DND-41 (cell line): ENCODE measurements at regions not wholly inside any gene's neighbourhood (a gene's known extent, or its start where the extent isn't known, plus 50 kb on each side); places are given as distances from the start of the nearest gene placed in this dataset.
"Not testable (repeated sequence)": the region's sequence is repeated elsewhere in the genome, so short reads cannot be mapped to it uniquely, and the experiment has no call there.

Experiments
- ATAC-seq: fragments of 200-7000 bp; cut with Tn5 transposase; 3 replicates; pipeline ENCODE4 v1.9.1; 2021; ENCODE audit warnings: low read depth; ENCODE audit not compliant: insufficient read depth
- DNase-seq: peaks from one replicate; pipeline ENCODE4 v3.0.0-alpha.2; 2020
- H2AFZ ChIP-seq: 2 replicates; pipeline ENCODE4 v1.6.0; 2012; ENCODE audit warnings: low read depth, low read length
- H3K27ac ChIP-seq: 2 replicates; pipeline ENCODE4 v1.5.1; 2012; ENCODE audit warnings: low read length, inconsistent platforms
- H3K27me3 ChIP-seq: fragments of 200-600 bp; sonication (generic); 2 replicates; pipeline ENCODE4 v1.6.0; 2012; ENCODE audit warnings: low read length, mild to moderate bottlenecking, inconsistent platforms; ENCODE audit not compliant: insufficient read depth, poor library complexity
- H3K36me3 ChIP-seq: 2 replicates; pipeline ENCODE4 v1.5.1; 2012; ENCODE audit warnings: low read length, inconsistent platforms; ENCODE audit not compliant: insufficient read depth
- H3K4me1 ChIP-seq: 2 replicates; pipeline ENCODE4 v1.5.1; 2012; ENCODE audit warnings: mild to moderate bottlenecking, low read length; ENCODE audit not compliant: insufficient read depth
- H3K4me2 ChIP-seq: 2 replicates; pipeline ENCODE4 v1.6.0; 2012; ENCODE audit warnings: mild to moderate bottlenecking, moderate library complexity, low read length, inconsistent platforms; ENCODE audit not compliant: insufficient read depth
- H3K4me3 ChIP-seq, 2 experiments: fragments of 200-600 bp in 1 of 2; shearing (Covaris generic) in 1 of 2; 2 replicates each; pipeline ENCODE4 v1.5.1; 2012 to 2016; ENCODE audit warnings: inconsistent platforms in 2 of 2, low read length in 2 of 2, mild to moderate bottlenecking in 2 of 2, low read depth in 1 of 2, moderate library complexity in 1 of 2
- H3K79me2 ChIP-seq: 2 replicates; pipeline ENCODE4 v1.6.0; 2012; ENCODE audit warnings: low read length, inconsistent platforms; ENCODE audit not compliant: insufficient read depth
- H3K9ac ChIP-seq: 2 replicates; pipeline ENCODE4 v1.6.0; 2012; ENCODE audit warnings: low read depth, mild to moderate bottlenecking, inconsistent platforms, low read length, moderate library complexity
- H3K9me3 ChIP-seq: 2 replicates; pipeline ENCODE4 v1.5.1; 2012; ENCODE audit warnings: low read length, moderate library complexity, mild to moderate bottlenecking, inconsistent platforms; ENCODE audit not compliant: insufficient read depth, severe bottlenecking
- H4K20me1 ChIP-seq: 2 replicates; pipeline ENCODE4 v1.6.0; 2012; ENCODE audit warnings: low read length; ENCODE audit not compliant: insufficient read depth
- CTCF ChIP-seq: IDR thresholded peaks from 2 replicates; pipeline ENCODE4 v1.5.1; 2012; ENCODE audit warnings: borderline replicate concordance, low read length, moderate library complexity, mild to moderate bottlenecking; ENCODE audit not compliant: poor library complexity, severe bottlenecking; ENCODE audit errors: extremely low read depth
- EZH2 ChIP-seq: IDR thresholded peaks from 3 replicates; pipeline ENCODE4 v1.6.1; 2012; ENCODE audit warnings: borderline replicate concordance, low read depth, mild to moderate bottlenecking, moderate library complexity, low read length, inconsistent platforms; ENCODE audit not compliant: severe bottlenecking

- no peaks in the 10 kb centered on the region for H3K79me2 ChIP-seq
- no peak for ATAC-seq
- H3K9me3 ChIP-seq: no peaks in the 10 kb centered on the region
- no peaks in the 10 kb centered on the region for H3K36me3 ChIP-seq
- no peaks in the 10 kb centered on the region for H4K20me1 ChIP-seq
- no peak for DNase-seq
- no peaks in the 10 kb centered on the region for H3K27me3 ChIP-seq
- no peaks in the 10 kb centered on the region for H3K4me1 ChIP-seq
- no peak overlapping the region for H2AFZ ChIP-seq
- no peak overlapping the region for H3K4me3 ChIP-seq
- no peak overlapping the region for H3K9ac ChIP-seq
- no peak overlapping the region for H3K4me2 ChIP-seq
- no peak for TF ChIP-seq CTCF
- TF ChIP-seq EZH2: no peak
- H3K27ac ChIP-seq: no peak overlapping the region
These were observed 56.1 kb upstream of the TCL1A start for GRCh38 chr14:95769976-95770375.

- not testable (repeated sequence) for H3K4me1 ChIP-seq, H2AFZ ChIP-seq, H3K9me3 ChIP-seq, DNase-seq, H3K4me3 ChIP-seq, H3K9ac ChIP-seq, H3K27ac ChIP-seq, H3K27me3 ChIP-seq, H3K4me2 ChIP-seq, H3K36me3 ChIP-seq, H4K20me1 ChIP-seq, H3K79me2 ChIP-seq, ATAC-seq
These were observed 55.5 kb upstream of the TCL1A start for GRCh38 chr14:95769431-95769830.

- no peak overlapping the region for H3K4me2 ChIP-seq
- DNase-seq (no peak), ATAC-seq (no peak)
- H3K9ac ChIP-seq: no peak overlapping the region
- H3K79me2 ChIP-seq: no peaks in the 10 kb centered on the region
- no peaks in the 10 kb centered on the region for H3K27me3 ChIP-seq
- no peaks in the 10 kb centered on the region for H4K20me1 ChIP-seq
- H3K27ac ChIP-seq: no peak overlapping the region
- no peaks in the 10 kb centered on the region for H3K4me1 ChIP-seq
- H3K36me3 ChIP-seq: no peaks in the 10 kb centered on the region
- H3K4me3 ChIP-seq: no peak overlapping the region
- H2AFZ ChIP-seq: no peak overlapping the region
- TF ChIP-seq EZH2 (no peak), CTCF (no peak)
- H3K9me3 ChIP-seq: no peaks in the 10 kb centered on the region
These were observed 51.1 kb upstream of the TCL1A start for GRCh38 chr14:95765051-95765450.

GRCh38 chr14:95763875-95764274 lies 50.0 kb upstream of the TCL1A start:
- Histone ChIP-seq H3K79me2 (no peaks in the 10 kb centered on the region), H3K27ac (no peak overlapping the region), H3K27me3 (no peaks in the 10 kb centered on the region), H2AFZ (no peak overlapping the region), H3K4me3 (no peak overlapping the region), H3K9me3 (no peaks in the 10 kb centered on the region), H3K9ac (no peak overlapping the region), H3K36me3 (no peaks in the 10 kb centered on the region), H3K4me2 (no peak overlapping the region), H4K20me1 (no peaks in the 10 kb centered on the region), H3K4me1 (no peaks in the 10 kb centered on the region)
- DNase-seq (no peak), ATAC-seq (no peak)
- no peak for TF ChIP-seq CTCF
- TF ChIP-seq EZH2: no peak
